Activated B cell treated with CpG ODN at 0.5 μM for 24 hours (primary cell): ENCODE measurements at regions not wholly inside any gene's neighbourhood (a gene's known extent, or its start where the extent isn't known, plus 50 kb on each side); places are given as distances from the start of the nearest gene placed in this dataset.

Source experiments
- ATAC-seq: fragments of 200-7000 bp; cut with Tn5 transposase; one replicate; pipeline ENCODE4 v1.10.0; 2021; ENCODE audit warnings: low read depth, mild to moderate bottlenecking, moderate library complexity
- CTCF ChIA-PET: fragments of 350-600 bp; sonication (Branson Sonifier 250); formaldehyde crosslinking; loops from one replicate; lab custom pipeline; 2021; ENCODE audit warnings: antibody characterized with exemption; lab: Charles Lee
- POLR2A ChIA-PET: fragments of 350-600 bp; sonication (Branson Sonifier 250); formaldehyde crosslinking; loops from one replicate; lab custom pipeline; 2021; ENCODE audit warnings: antibody characterized with exemption; lab: Charles Lee
- DNase-seq: peaks from one replicate; pipeline ENCODE4 v3.0.0; 2022
- H3K27ac Mint-ChIP-seq: one replicate; pipeline ENCODE4 v1.8.0; 2020; ENCODE audit warnings: mixed read lengths
- H3K27me3 Mint-ChIP-seq: one replicate; pipeline ENCODE4 v1.8.0; 2021; ENCODE audit warnings: mixed read lengths
- H3K36me3 Mint-ChIP-seq: one replicate; pipeline ENCODE4 v1.8.0; 2021; ENCODE audit warnings: low read depth, mixed read lengths
- H3K4me1 Mint-ChIP-seq: one replicate; pipeline ENCODE4 v1.8.0; 2021; ENCODE audit warnings: mixed read lengths
- H3K4me3 Mint-ChIP-seq: one replicate; pipeline ENCODE4 v1.8.0; 2020; ENCODE audit warnings: mild to moderate bottlenecking, mixed read lengths
- H3K9me3 Mint-ChIP-seq: one replicate; pipeline ENCODE4 v1.8.0; 2020; ENCODE audit warnings: mixed read lengths
- intact Hi-C: fragments of 100-400 bp; cut with micrococcal nuclease; formaldehyde crosslinking; loops from one replicate; pipeline ENCODE4 v1.15.1; 2024
- TF ChIP-seq, protein P1 (sequence below): fragments of 200-600 bp; IDR thresholded peaks from one replicate; pipeline ENCODE4 v1.8.0; 2022; ENCODE audit warnings: antibody characterized with exemption, mild to moderate bottlenecking

DNA sequence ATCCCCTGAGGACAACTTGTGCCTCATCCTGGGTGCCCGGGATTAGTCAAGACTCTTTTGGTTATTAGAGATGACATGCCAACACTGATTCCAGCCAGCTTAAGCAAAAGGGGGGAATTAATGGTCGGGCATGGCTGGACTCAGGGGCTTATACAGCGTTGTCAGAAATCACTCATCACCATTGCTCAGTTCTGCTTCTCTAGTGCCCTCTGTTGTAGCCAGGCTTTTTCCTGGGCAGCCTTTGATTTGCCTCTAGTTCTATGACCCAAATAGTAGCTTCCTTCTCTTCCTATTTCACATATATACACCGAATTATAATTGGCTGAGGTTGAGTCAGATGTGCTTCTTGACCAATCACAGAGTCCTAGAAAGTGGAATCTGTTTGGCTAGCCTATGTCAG lies 192.0 kb upstream of the HABP2 start:
- intact Hi-C loops: no loop called here
- H3K4me3 Mint-ChIP-seq: no peak overlapping the region
- ATAC-seq: no peak
- H3K9me3 Mint-ChIP-seq: peaks cover 3% of the 10 kb centered on the region
- H3K4me1 Mint-ChIP-seq: no peaks in the 10 kb centered on the region
- CTCF ChIA-PET: no interaction called here
- no peak for DNase-seq
- TF ChIP-seq, protein P1, sequence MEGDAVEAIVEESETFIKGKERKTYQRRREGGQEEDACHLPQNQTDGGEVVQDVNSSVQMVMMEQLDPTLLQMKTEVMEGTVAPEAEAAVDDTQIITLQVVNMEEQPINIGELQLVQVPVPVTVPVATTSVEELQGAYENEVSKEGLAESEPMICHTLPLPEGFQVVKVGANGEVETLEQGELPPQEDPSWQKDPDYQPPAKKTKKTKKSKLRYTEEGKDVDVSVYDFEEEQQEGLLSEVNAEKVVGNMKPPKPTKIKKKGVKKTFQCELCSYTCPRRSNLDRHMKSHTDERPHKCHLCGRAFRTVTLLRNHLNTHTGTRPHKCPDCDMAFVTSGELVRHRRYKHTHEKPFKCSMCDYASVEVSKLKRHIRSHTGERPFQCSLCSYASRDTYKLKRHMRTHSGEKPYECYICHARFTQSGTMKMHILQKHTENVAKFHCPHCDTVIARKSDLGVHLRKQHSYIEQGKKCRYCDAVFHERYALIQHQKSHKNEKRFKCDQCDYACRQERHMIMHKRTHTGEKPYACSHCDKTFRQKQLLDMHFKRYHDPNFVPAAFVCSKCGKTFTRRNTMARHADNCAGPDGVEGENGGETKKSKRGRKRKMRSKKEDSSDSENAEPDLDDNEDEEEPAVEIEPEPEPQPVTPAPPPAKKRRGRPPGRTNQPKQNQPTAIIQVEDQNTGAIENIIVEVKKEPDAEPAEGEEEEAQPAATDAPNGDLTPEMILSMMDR: no peak
- POLR2A ChIA-PET: no interaction called here
- H3K36me3 Mint-ChIP-seq: no peaks in the 10 kb centered on the region
- no peak overlapping the region for H3K27ac Mint-ChIP-seq
- peaks cover 2% of the 10 kb centered on the region for H3K27me3 Mint-ChIP-seq

DNA sequence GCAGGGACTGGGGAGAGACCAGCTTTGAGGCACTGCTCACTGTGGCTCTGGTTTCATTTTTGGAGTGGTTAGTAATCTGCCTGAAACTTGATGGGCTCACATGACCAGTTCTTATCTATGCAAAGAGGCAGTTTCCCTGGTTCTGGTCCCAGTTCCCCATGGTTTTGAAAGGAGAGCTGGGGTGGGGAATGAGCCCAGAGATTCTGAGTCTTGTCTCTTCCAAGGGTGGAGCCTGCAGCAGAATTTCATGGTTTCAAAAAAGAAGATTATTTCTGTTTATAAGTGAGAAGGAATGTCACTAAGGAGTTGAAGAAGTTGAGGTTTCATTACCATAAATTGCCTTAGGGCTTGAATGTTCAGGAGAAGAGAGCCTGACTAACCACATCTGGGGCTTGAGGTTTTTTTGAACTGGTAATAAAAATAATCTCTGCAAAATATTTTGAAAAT lies 190.2 kb upstream of the HABP2 start:
- Mint-ChIP-seq H3K9me3 (peaks cover 4% of the 10 kb centered on the region), H3K4me1 (no peaks in the 10 kb centered on the region), H3K4me3 (no peak overlapping the region), H3K27me3 (peaks cover 2% of the 10 kb centered on the region), H3K36me3 (no peaks in the 10 kb centered on the region), H3K27ac (no peak overlapping the region)
- no peak for ATAC-seq
- ChIA-PET CTCF (no interaction called here), POLR2A (no interaction called here)
- TF ChIP-seq, protein P1: no peak
- DNase-seq: no peak
- intact Hi-C loops: no loop called here

DNA sequence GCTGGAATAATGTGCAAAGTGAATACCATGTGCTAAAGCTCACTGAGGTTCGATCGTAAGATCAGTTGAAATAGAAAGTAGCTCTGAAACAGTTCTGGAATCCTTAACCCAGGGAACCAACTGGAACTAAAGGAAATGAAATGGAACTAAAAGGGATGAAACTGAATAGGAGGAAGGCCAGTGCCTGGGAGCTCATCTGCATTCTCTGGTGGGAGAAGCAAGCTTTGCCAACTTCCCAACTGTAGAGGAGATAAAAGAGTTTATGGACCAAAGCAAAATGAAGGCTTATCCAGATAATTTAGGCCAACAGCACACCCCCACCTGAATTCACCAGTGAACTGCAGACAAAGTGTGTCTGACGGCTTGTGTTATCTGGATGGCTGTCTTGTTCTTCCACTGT lies 188.6 kb upstream of the HABP2 start:
- Mint-ChIP-seq H3K36me3 (no peaks in the 10 kb centered on the region), H3K27me3 (peaks cover 2% of the 10 kb centered on the region), H3K4me3 (no peak overlapping the region), H3K27ac (no peak overlapping the region), H3K4me1 (no peaks in the 10 kb centered on the region), H3K9me3 (peaks cover 4% of the 10 kb centered on the region)
- ATAC-seq: no peak
- DNase-seq: no peak
- ChIA-PET POLR2A (no interaction called here), CTCF (no interaction called here)
- TF ChIP-seq, protein P1: no peak
- intact Hi-C loops: no loop called here

DNA sequence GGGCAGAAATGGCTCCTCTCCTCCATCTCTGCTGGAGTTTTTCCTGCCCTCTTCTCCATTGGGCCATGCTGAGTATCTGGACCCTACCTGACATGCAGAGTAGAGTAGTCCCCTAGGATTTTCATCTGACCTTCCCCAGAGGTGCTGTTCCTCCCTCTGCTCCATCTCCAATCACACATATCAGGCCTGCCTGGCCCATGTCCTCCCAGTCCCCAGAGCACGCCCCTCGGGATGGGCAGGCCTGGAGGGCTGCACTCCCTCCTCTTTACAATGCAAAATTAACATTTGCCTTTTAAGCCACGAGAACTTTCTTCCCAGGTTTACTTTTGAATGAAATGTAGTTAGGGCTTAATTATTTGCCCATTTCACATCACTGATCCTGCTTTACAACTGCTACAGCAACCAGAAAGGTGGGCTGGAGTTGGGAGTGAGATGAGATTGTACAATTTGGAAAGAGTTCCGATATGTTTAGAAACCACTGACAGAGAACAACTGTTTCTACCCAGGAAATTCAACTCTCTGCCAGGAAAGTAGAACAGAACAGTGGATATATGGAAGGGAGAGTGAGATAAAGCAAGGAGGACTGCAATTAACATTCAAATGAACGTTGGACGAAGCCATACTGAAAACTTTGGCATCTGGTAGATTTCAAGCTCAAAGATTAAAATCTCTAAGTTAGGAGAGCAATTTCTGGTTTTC lies 184.0 kb upstream of the HABP2 start:
- CTCF ChIA-PET: no interaction called here
- H3K4me1 Mint-ChIP-seq: no peaks in the 10 kb centered on the region

DNA sequence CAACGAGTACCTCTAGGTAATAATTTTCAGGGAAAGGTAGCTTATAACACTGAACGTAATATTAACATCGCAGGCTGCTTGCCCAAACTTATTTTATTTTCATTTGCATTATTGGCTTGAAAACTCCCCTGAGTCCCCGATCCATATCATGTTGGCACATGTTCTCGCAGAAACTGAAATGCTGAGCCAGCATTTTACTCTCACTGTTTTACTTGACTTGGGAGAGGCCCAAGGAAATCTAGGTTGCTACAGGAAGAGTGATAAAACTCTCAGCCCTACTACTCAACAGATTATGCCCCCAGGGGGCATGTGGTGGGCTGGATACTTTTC lies 183.5 kb upstream of the HABP2 start:
- H3K27me3 Mint-ChIP-seq: no peaks in the 10 kb centered on the region
- H3K9me3 Mint-ChIP-seq: peaks cover 4% of the 10 kb centered on the region
- H3K4me1 Mint-ChIP-seq: no peaks in the 10 kb centered on the region
- ChIA-PET POLR2A (no interaction called here), CTCF (no interaction called here)
- ATAC-seq (no peak), DNase-seq (no peak)
- no peak overlapping the region for H3K27ac Mint-ChIP-seq
- H3K4me3 Mint-ChIP-seq: no peak overlapping the region
- intact Hi-C loops: no loop called here
- TF ChIP-seq, protein P1: no peak
- no peaks in the 10 kb centered on the region for H3K36me3 Mint-ChIP-seq

More for the DNA sequence above, 184.0 kb upstream of the HABP2 start:
- Mint-ChIP-seq H3K27ac (peak overlapping the region; percentile 21), H3K27me3 (no peaks in the 10 kb centered on the region), H3K9me3 (peaks cover 4% of the 10 kb centered on the region), H3K4me3 (no peak overlapping the region), H3K36me3 (no peaks in the 10 kb centered on the region)
- POLR2A ChIA-PET: no interaction called here
- TF ChIP-seq, protein P1: no peak
- intact Hi-C loops: no loop called here
- no peak for DNase-seq
- no peak for ATAC-seq
